ENCODE measurements at regions not wholly inside any gene's neighbourhood (a gene's known extent, or its start where the extent isn't known, plus 50 kb on each side); places are given as distances from the start of the nearest gene placed in this dataset.

GRCh38 chr18:6652098-6652497 is 77.4 kb upstream of the ARHGAP28 start:
- Histone ChIP-seq H3K27me3 (ENCODE audit: control insufficient read depth in 2 of 2, insufficient read depth in 2 of 2, low read length in 2 of 2) (no peaks in the 10 kb centered on the region), H3K4me2 (replicated peaks; ENCODE audit: extremely low read depth, low read length, poor library complexity, severe bottlenecking) (no peak overlapping the region), H3K9ac (ENCODE audit: insufficient read depth, low read length, poor library complexity, severe bottlenecking) (no peak overlapping the region), H3K9me3 (replicated peaks in 1 of 2; ENCODE audit: control insufficient read depth in 1 of 2, insufficient read depth in 1 of 2, low read length in 2 of 2) (peaks cover 3 to 5% of the 10 kb centered on the region in 2 donors), H4K20me1 (ENCODE audit: insufficient read depth, low read length) (no peaks in the 10 kb centered on the region), H3K79me2 (ENCODE audit: insufficient read depth, low read length) (no peaks in the 10 kb centered on the region), H3K27ac (ENCODE audit: low read depth in 1 of 2, low read length in 2 of 2) (no peak overlapping the region), H2AFZ (ENCODE audit: insufficient read depth, low read depth, low read length, poor library complexity, severe bottlenecking) (no peak overlapping the region), H3K4me3 (replicated peaks in 1 of 3; ENCODE audit: low read depth in 2 of 3, low read length in 3 of 3) (no peak overlapping the region), H3K36me3 (replicated peaks in 1 of 2; ENCODE audit: control insufficient read depth in 1 of 2, insufficient read depth in 2 of 2, low read length in 2 of 2) (no peaks in the 10 kb centered on the region), H3K4me1 (ENCODE audit: control insufficient read depth in 1 of 2, insufficient read depth in 2 of 2, low read length in 2 of 2) (no peaks in the 10 kb centered on the region)
- TF ChIP-seq, protein P1, sequence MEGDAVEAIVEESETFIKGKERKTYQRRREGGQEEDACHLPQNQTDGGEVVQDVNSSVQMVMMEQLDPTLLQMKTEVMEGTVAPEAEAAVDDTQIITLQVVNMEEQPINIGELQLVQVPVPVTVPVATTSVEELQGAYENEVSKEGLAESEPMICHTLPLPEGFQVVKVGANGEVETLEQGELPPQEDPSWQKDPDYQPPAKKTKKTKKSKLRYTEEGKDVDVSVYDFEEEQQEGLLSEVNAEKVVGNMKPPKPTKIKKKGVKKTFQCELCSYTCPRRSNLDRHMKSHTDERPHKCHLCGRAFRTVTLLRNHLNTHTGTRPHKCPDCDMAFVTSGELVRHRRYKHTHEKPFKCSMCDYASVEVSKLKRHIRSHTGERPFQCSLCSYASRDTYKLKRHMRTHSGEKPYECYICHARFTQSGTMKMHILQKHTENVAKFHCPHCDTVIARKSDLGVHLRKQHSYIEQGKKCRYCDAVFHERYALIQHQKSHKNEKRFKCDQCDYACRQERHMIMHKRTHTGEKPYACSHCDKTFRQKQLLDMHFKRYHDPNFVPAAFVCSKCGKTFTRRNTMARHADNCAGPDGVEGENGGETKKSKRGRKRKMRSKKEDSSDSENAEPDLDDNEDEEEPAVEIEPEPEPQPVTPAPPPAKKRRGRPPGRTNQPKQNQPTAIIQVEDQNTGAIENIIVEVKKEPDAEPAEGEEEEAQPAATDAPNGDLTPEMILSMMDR (IDR thresholded peaks at IDR 0.05), result no peak
- Mint-ChIP-seq H3K27ac (no peak overlapping the region), H3K4me3 (no peak overlapping the region), H3K27me3 (ENCODE audit: low read depth in 3 of 3) (no peaks in the 10 kb centered on the region), H3K4me1 (no peaks in the 10 kb centered on the region), H3K9me3 (peaks cover 5 to 18% (median 9%) of the 10 kb centered on the region in 7 donors), H3K36me3 (no peaks in the 10 kb centered on the region)
- DNase-seq, result no peak
- intact Hi-C loops (cut with micrococcal nuclease), result no loop called here

DNA sequence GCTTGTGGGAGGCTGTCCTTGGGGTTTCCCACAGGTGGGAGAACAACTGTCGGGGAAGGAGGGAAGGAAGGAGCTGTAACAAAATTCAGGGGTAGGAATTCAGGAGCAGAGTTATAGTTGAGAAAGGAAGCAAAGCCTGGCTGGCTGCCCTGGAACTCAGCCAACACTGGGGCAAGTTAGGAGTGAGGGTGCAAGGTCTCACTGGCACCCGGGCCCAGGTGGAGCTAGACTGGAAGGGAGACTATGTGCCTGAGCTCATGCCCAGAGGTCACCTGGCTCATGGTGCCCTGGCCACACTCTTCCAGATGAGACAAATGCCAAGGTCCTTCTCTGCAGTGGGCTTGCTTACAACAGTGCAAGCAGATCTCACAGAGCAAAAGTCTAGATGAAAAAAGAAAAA is 75.6 kb upstream of the ARHGAP28 start:
- no peaks in the 10 kb centered on the region for H3K36me3 ChIP-seq (replicated peaks in 1 of 2; ENCODE audit: control insufficient read depth in 1 of 2, insufficient read depth in 2 of 2, low read length in 2 of 2)
- Mint-ChIP-seq H3K4me3 (no peak overlapping the region), H3K9me3 (peaks cover 5 to 14% (median 9%) of the 10 kb centered on the region in 7 donors), H3K4me1 (no peaks in the 10 kb centered on the region), H3K27me3 (ENCODE audit: low read depth in 3 of 3) (no peaks in the 10 kb centered on the region), H3K36me3 (no peaks in the 10 kb centered on the region), H3K27ac (no peak overlapping the region)
- DNase-seq, result no peak
- H3K9ac ChIP-seq (ENCODE audit: insufficient read depth, low read length, poor library complexity, severe bottlenecking), result no peak overlapping the region
- no peaks in the 10 kb centered on the region for H3K4me1 ChIP-seq (ENCODE audit: control insufficient read depth in 1 of 2, insufficient read depth in 2 of 2, low read length in 2 of 2)
- WGBS (ENCODE audit: insufficient coverage), result 92% methylated on average over 2 of the region's 2 CpGs
- no peak overlapping the region for H2AFZ ChIP-seq (ENCODE audit: insufficient read depth, low read depth, low read length, poor library complexity, severe bottlenecking)
- TF ChIP-seq, protein P1 (IDR thresholded peaks at IDR 0.05), result no peak
- no peaks in the 10 kb centered on the region for H3K79me2 ChIP-seq (ENCODE audit: insufficient read depth, low read length)
- peaks cover 5 to 7% of the 10 kb centered on the region in 2 donors for H3K9me3 ChIP-seq (replicated peaks in 1 of 2; ENCODE audit: control insufficient read depth in 1 of 2, insufficient read depth in 1 of 2, low read length in 2 of 2)
- H3K4me2 ChIP-seq (replicated peaks; ENCODE audit: extremely low read depth, low read length, poor library complexity, severe bottlenecking), result no peak overlapping the region
- H3K27me3 ChIP-seq (ENCODE audit: control insufficient read depth in 2 of 2, insufficient read depth in 2 of 2, low read length in 2 of 2), result no peaks in the 10 kb centered on the region
- intact Hi-C loops (cut with micrococcal nuclease), result no loop called here
- H3K4me3 ChIP-seq (replicated peaks in 1 of 3; ENCODE audit: low read depth in 2 of 3, low read length in 3 of 3), result no peak overlapping the region
- no peak overlapping the region for H3K27ac ChIP-seq (ENCODE audit: low read depth in 1 of 2, low read length in 2 of 2)
- H4K20me1 ChIP-seq (ENCODE audit: insufficient read depth, low read length), result no peaks in the 10 kb centered on the region

Data from CD14-positive monocyte (primary cell).